GM12864 (cell line): ENCODE measurements at regions not wholly inside any gene's neighbourhood (a gene's known extent, or its start where the extent isn't known, plus 50 kb on each side); places are given as distances from the start of the nearest gene placed in this dataset.

ENCODE experiments used
- DNase-seq: peaks from one replicate; pipeline ENCODE4 v3.0.0-alpha.2; 2011; ENCODE audit warnings: low read depth
- H3K4me3 ChIP-seq: 2 replicates; pipeline ENCODE4 v1.5.1; 2011; ENCODE audit warnings: mild to moderate bottlenecking, low read depth, low read length, control low read depth
- CTCF ChIP-seq: IDR thresholded peaks from 2 replicates; pipeline ENCODE4 v1.5.1; 2011; ENCODE audit warnings: low read depth, mild to moderate bottlenecking, moderate library complexity, low read length, control low read depth, inconsistent platforms; ENCODE audit errors: missing control alignments

GRCh38 chr3:45337839-45338470 is 50.4 kb upstream of the LARS2 start:
- no peak for DNase-seq
- H3K4me3 ChIP-seq = no peak overlapping the region
- no peak for TF ChIP-seq CTCF
